Activated T-cell treated with anti-CD3 and anti-CD28 coated beads for 1 hour (primary cell): ENCODE measurements at regions not wholly inside any gene's neighbourhood (a gene's known extent, or its start where the extent isn't known, plus 50 kb on each side); places are given as distances from the start of the nearest gene placed in this dataset.

Experiments used
- DNase-seq: peaks from one replicate; pipeline ENCODE4 v3.0.0-alpha.2; 2020; ENCODE audit warnings: low read depth

DNA sequence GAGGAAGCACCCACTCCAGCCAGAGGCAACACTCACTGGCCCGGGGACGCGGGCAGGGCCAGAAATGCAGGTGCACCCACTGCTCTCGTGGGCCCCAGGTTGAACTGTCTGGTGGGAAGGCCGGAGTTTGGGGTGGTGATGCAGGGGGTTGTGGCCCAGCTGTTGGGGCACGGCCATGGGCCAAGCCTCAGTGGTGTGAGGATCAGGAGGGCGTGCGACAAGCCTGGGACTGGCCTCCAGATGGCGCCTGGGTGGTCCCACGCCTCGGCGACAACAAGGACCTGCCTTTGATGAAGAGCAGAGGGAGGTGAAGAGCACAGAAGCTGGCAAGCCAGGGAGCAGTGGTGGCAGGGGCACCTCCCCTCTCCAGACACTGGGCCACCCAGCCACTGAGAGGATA lies 240.8 kb downstream of the BRD1 start:
- no peak for DNase-seq

GRCh38 chr22:49586244-49586748 lies 241.4 kb downstream of the BRD1 start:
- DNase-seq, result no peak

GRCh38 chr22:49585461-49586243 lies 242.0 kb downstream of the BRD1 start:
- no peak for DNase-seq

DNA sequence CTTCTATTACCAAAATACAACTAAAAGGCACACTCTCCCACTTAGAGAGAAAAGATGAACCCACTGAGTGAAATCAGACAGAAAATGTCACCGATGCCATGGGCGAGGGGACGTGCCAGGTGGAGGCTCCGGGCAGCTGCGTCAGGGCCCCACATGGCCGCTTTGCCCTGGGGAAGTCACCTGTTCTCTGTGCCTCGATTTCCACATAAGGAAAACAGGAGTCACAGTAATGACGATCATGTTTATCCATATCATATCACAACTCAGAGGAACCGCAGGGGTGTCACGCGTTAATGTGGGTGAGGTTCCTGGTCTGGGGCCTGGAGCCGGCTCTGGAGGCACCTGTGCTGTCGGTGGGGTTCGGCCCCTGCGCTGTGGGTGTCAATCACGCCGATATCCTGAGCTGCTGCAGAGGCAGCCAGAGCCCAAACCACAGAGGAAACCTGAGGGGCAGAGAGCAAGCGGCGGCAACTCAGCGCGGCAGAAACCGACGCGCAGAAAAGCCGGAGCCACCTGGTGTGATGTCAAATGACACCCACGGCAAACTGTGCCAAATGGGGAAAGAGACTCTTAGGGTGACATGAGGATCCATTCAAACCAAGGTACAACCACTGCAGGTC lies 243.7 kb downstream of the BRD1 start:
- DNase-seq, result no peak

- no peak for DNase-seq
Measured at GRCh38 chr22:49583341-49583740, 244.3 kb downstream of the BRD1 start.

- DNase-seq, result no peak
Measured at GRCh38 chr22:49582678-49583077, 245.0 kb downstream of the BRD1 start.

DNA sequence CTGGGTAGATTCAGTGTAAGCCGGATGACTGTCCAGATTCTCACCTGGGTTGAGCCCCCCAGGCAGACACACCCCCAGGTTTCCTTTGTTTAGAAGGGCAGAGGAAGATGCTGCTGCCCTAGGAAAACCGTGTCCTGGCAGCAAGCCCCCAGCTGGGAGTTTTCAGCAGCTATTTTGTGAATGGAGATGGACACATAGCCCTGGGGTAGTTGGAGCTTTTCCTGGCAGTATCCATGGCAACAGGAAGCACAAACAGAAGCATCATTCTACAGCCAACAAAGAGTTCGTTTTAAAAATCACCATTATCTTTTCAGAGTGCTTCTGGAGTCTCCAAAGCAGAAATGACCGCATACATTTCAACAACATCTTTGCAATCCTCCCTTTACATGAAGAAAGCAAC lies 245.5 kb downstream of the BRD1 start:
- no peak for DNase-seq

- DNase-seq, result no peak
Measured at GRCh38 chr22:49580024-49580423, 247.6 kb downstream of the BRD1 start.

- DNase-seq, result no peak
Measured at GRCh38 chr22:49577168-49578060, 250.3 kb downstream of the BRD1 start.

- DNase-seq, result no peak
Measured at GRCh38 chr22:49576241-49577141, 251.2 kb downstream of the BRD1 start.

- no peak for DNase-seq
Measured at GRCh38 chr22:49575703-49576081, 252.0 kb downstream of the BRD1 start.

DNA sequence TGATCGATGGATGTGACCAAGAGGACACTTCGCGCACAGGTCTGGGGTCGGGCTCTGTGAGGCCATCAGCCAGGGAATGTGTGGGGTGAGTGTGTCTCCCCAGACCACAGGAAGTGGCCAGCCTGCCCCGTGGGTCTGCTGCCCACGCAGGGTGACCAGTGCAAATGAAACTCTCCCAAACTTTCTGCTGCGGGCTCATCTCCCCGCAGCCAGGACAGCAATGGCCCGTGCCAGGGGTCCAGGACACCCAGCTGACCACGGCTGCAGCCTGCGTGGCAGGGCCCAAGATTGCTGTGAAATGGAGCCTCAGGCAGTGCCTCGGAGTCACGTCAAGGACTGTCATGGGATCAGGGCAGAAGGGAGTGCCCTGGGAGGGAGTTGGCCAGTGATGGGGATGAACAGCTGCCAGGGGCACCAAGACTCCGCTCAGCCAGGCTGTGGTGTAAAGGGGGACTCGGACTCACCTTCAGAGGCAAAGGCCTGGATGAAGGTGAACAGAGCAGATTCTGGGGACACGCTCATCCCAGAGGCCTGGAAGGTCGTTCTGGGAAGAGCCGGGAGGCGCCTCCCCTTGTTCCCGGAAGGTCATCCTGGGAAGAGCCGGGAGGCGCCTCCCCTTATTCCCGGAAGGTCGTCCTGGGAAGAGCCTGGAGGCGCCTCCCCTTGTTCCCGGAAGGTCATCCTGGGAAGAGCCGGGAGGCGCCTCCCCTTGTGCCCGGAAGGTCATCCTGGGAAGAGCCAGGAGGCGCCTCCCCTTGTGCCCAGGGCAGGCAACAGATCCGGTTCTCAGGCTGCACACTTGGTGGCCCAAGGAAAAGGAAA lies 252.6 kb downstream of the BRD1 start:
- DNase-seq, result no peak

GRCh38 chr22:49574205-49574880 lies 253.3 kb downstream of the BRD1 start:
- no peak for DNase-seq

GRCh38 chr22:49573109-49573765 lies 254.4 kb downstream of the BRD1 start:
- DNase-seq, result no peak

DNA sequence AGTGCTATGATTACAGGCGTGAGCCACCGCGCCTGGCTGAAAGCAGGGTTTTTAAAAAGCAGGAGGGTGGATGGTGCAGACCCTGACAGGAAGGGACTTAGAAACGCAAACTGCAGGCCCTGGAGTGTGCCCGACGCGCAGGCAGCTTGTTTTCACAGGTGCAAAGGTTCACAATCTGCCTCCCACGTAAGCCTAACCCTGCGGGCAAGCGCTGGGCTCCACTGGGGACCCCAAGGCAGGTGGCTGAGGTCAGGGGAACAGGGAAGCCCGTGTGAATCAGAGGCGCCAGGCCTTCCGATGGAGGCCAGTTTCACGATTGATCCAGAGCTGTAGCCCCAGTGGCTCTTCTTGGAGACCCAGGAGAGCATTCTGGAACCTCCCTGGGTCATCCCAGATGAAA lies 256.3 kb downstream of the BRD1 start:
- no peak for DNase-seq

GRCh38 chr22:49570032-49570848 lies 257.4 kb downstream of the BRD1 start:
- no peak for DNase-seq

- no peak for DNase-seq
Measured at GRCh38 chr22:49569286-49570031, 258.2 kb downstream of the BRD1 start.

- no peak for DNase-seq
Measured at GRCh38 chr22:49568751-49569285, 258.9 kb downstream of the BRD1 start.
